ENCODE measurements at regions not wholly inside any gene's neighbourhood (a gene's known extent, or its start where the extent isn't known, plus 50 kb on each side); places are given as distances from the start of the nearest gene placed in this dataset.

DNA sequence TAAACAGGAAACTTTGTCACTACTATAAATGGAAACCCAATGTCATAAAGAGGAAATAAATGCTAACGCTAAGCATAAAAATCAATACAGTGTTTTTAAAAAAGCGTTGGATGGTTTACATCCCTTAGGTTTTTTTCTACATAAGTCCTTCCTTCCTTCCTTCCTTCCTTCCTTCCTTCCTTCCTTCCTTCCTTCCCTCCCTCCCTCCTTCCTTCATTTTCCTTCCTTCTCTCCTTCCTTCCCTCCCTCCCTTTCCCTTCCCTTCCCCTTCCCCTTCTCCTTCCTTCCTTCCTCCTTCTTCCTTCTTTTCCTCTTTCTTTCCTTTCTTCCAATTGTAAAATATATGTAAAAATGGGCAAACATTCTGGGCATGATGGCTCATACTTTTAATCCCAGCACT, 108.3 kb downstream of the HAPSTR1 start:
- DNase-seq: no peak
- intact Hi-C loops (cut with DNase I; ENCODE audit: low total_unique reads) (no loop called here), in situ Hi-C loops (cut with MboI; ENCODE audit: low sequenced_read_pairs in 4 of 4) (no loop called here)
- no peaks in the 10 kb centered on the region for H3K27me3 ChIP-seq
- no peak overlapping the region for H3K4me3 ChIP-seq
- no peaks in the 10 kb centered on the region for H3K4me1 ChIP-seq
- ATAC-seq: no peak
- no peaks in the 10 kb centered on the region for H3K9me3 ChIP-seq
- no peak overlapping the region for H3K27ac ChIP-seq
- TF ChIP-seq, protein P1, sequence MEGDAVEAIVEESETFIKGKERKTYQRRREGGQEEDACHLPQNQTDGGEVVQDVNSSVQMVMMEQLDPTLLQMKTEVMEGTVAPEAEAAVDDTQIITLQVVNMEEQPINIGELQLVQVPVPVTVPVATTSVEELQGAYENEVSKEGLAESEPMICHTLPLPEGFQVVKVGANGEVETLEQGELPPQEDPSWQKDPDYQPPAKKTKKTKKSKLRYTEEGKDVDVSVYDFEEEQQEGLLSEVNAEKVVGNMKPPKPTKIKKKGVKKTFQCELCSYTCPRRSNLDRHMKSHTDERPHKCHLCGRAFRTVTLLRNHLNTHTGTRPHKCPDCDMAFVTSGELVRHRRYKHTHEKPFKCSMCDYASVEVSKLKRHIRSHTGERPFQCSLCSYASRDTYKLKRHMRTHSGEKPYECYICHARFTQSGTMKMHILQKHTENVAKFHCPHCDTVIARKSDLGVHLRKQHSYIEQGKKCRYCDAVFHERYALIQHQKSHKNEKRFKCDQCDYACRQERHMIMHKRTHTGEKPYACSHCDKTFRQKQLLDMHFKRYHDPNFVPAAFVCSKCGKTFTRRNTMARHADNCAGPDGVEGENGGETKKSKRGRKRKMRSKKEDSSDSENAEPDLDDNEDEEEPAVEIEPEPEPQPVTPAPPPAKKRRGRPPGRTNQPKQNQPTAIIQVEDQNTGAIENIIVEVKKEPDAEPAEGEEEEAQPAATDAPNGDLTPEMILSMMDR (IDR thresholded peaks at IDR 0.05 in 4 of 5, conservative IDR thresholded peaks at IDR 0.05 in 1 of 5): no peak
- no peak for TF ChIP-seq POLR2A (IDR thresholded peaks at IDR 0.05)
- H3K36me3 ChIP-seq: no peaks in the 10 kb centered on the region

GRCh38 chr16:9203956-9204355, 112.5 kb downstream of the HAPSTR1 start:
- no peak overlapping the region for H3K4me3 ChIP-seq
- ATAC-seq (no peak), DNase-seq (no peak)
- H3K27me3 ChIP-seq: no peaks in the 10 kb centered on the region
- TF ChIP-seq, protein P1 (IDR thresholded peaks at IDR 0.05 in 4 of 5, conservative IDR thresholded peaks at IDR 0.05 in 1 of 5): no peak
- no peak for TF ChIP-seq POLR2A (IDR thresholded peaks at IDR 0.05)
- H3K9me3 ChIP-seq: no peaks in the 10 kb centered on the region
- no peak overlapping the region for H3K27ac ChIP-seq
- intact Hi-C loops (cut with DNase I; ENCODE audit: low total_unique reads) (no loop called here), in situ Hi-C loops (cut with MboI; ENCODE audit: low sequenced_read_pairs in 4 of 4) (no loop called here)
- no peaks in the 10 kb centered on the region for H3K4me1 ChIP-seq
- no peaks in the 10 kb centered on the region for H3K36me3 ChIP-seq

- H3K9me3 ChIP-seq: no peaks in the 10 kb centered on the region
- H3K4me3 ChIP-seq: no peak overlapping the region
- in situ Hi-C loops (cut with MboI; ENCODE audit: low sequenced_read_pairs in 4 of 4) (no loop called here), intact Hi-C loops (cut with DNase I; ENCODE audit: low total_unique reads) (no loop called here)
- TF ChIP-seq POLR2A (IDR thresholded peaks at IDR 0.05): no peak
- TF ChIP-seq, protein P1 (IDR thresholded peaks at IDR 0.05 in 4 of 5, conservative IDR thresholded peaks at IDR 0.05 in 1 of 5): no peak
- H3K27me3 ChIP-seq: no peaks in the 10 kb centered on the region
- H3K4me1 ChIP-seq: no peaks in the 10 kb centered on the region
- no peaks in the 10 kb centered on the region for H3K36me3 ChIP-seq
- ATAC-seq (no peak), DNase-seq (no peak)
- no peak overlapping the region for H3K27ac ChIP-seq
Observed at GRCh38 chr16:9205661-9206060, 114.2 kb downstream of the HAPSTR1 start.

- no peak overlapping the region for H3K4me3 ChIP-seq
- H3K4me1 ChIP-seq: no peaks in the 10 kb centered on the region
- DNase-seq (no peak), ATAC-seq (no peak)
- in situ Hi-C loops (cut with MboI; ENCODE audit: low sequenced_read_pairs in 4 of 4): no loop called here
- intact Hi-C loops (cut with DNase I; ENCODE audit: low total_unique reads): no loop called here
- no peak overlapping the region for H3K27ac ChIP-seq
- TF ChIP-seq, protein P1 (IDR thresholded peaks at IDR 0.05 in 4 of 5, conservative IDR thresholded peaks at IDR 0.05 in 1 of 5): no peak
- no peak for TF ChIP-seq POLR2A (IDR thresholded peaks at IDR 0.05)
- no peaks in the 10 kb centered on the region for H3K36me3 ChIP-seq
- no peaks in the 10 kb centered on the region for H3K9me3 ChIP-seq
- no peaks in the 10 kb centered on the region for H3K27me3 ChIP-seq
Observed at GRCh38 chr16:9206156-9206555, 114.7 kb downstream of the HAPSTR1 start.

- ATAC-seq (no peak), DNase-seq (no peak)
- Histone ChIP-seq H3K27me3 (no peaks in the 10 kb centered on the region), H3K9me3 (no peaks in the 10 kb centered on the region), H3K4me3 (no peak overlapping the region), H3K4me1 (no peaks in the 10 kb centered on the region), H3K27ac (no peak overlapping the region), H3K36me3 (no peaks in the 10 kb centered on the region)
- intact Hi-C loops (cut with DNase I; ENCODE audit: low total_unique reads) (no loop called here), in situ Hi-C loops (cut with MboI; ENCODE audit: low sequenced_read_pairs in 4 of 4) (no loop called here)
- TF ChIP-seq, protein P1 (IDR thresholded peaks at IDR 0.05 in 4 of 5, conservative IDR thresholded peaks at IDR 0.05 in 1 of 5): no peak
- no peak for TF ChIP-seq POLR2A (IDR thresholded peaks at IDR 0.05)
Observed at GRCh38 chr16:9212621-9213020, 121.2 kb downstream of the HAPSTR1 start.
